HEK293 (cell line): ENCODE measurements at regions not wholly inside any gene's neighbourhood (a gene's known extent, or its start where the extent isn't known, plus 50 kb on each side); places are given as distances from the start of the nearest gene placed in this dataset.

Experiments
- CTCF ChIA-PET: fragments of 350-600 bp; formaldehyde crosslinking; extraction: SDS; loops from one replicate; lab custom pipeline; 2021; ENCODE audit warnings: antibody characterized with exemption; lab: Yijun Ruan, JAX
- POLR2A ChIA-PET: fragments of 300-600 bp; formaldehyde crosslinking; extraction: SDS; loops from one replicate; lab custom pipeline; 2020; ENCODE audit warnings: antibody characterized with exemption, inconsistent platforms; lab: Yijun Ruan, JAX
- H3K27ac ChIP-seq: fragments of 200-500 bp; sonication (Bioruptor generic); 2 replicates; pipeline ENCODE4 v1.5.1; 2014; ENCODE audit warnings: low read depth, low read length, control low read depth, inconsistent platforms; ENCODE audit errors: extremely low read depth
- H3K36me3 ChIP-seq, 2 experiments: fragments of 200-500 bp in 1 of 2; sonication (Bioruptor generic) in 1 of 2; 1 replicate in 1 of 2; 2 replicates in 1 of 2; pipeline ENCODE4 v1.5.1; 2014 to 2017; ENCODE audit warnings: inconsistent platforms in 2 of 2, low read length in 2 of 2; ENCODE audit not compliant: control insufficient read depth in 2 of 2, insufficient read depth in 1 of 2
- H3K4me1 ChIP-seq: fragments of 200-500 bp; sonication (Bioruptor generic); 2 replicates; pipeline ENCODE4 v1.5.1; 2014; ENCODE audit warnings: mild to moderate bottlenecking, low read length, inconsistent platforms; ENCODE audit not compliant: control insufficient read depth, insufficient read depth
- H3K4me3 ChIP-seq: 2 replicates; pipeline ENCODE4 v1.5.1; 2011; ENCODE audit warnings: low read depth, mild to moderate bottlenecking, control low read depth, low read length, moderate library complexity
- H3K9me3 ChIP-seq: fragments of 200-500 bp; sonication (Bioruptor generic); 2 replicates; pipeline ENCODE4 v1.5.1; 2014; ENCODE audit warnings: low read depth, low read length, inconsistent platforms; ENCODE audit not compliant: control insufficient read depth, insufficient read depth
- HOXC10 ChIP-seq: sonication (generic); formaldehyde crosslinking; IDR thresholded peaks from 2 replicates; pipeline ENCODE4 v1.8.1; 2023; ENCODE audit warnings: mild to moderate bottlenecking, missing genetic modification reagents
- KLF16 ChIP-seq: fragments of 450-650 bp; formaldehyde crosslinking; IDR thresholded peaks from 2 replicates; pipeline ENCODE4 v1.5.1; 2017; ENCODE audit warnings: missing biosample characterization, missing genetic modification characterization
- KLF8 ChIP-seq: fragments of 450-650 bp; formaldehyde crosslinking; IDR thresholded peaks from 2 replicates; pipeline ENCODE4 v1.5.1; 2016; ENCODE audit warnings: missing biosample characterization, missing genetic modification characterization
- PBX3 ChIP-seq: sonication (generic); formaldehyde crosslinking; IDR thresholded peaks from 2 replicates; pipeline ENCODE4 v1.8.1; 2022; ENCODE audit warnings: mild to moderate bottlenecking, moderate library complexity, missing genetic modification reagents
- REPIN1 ChIP-seq: fragments of 450-650 bp; formaldehyde crosslinking; IDR thresholded peaks from 2 replicates; pipeline ENCODE4 v1.5.1; 2017; ENCODE audit warnings: missing biosample characterization, missing genetic modification characterization, low read depth
- YY1 ChIP-seq: fragments of 450-650 bp; formaldehyde crosslinking; IDR thresholded peaks from 2 replicates; pipeline ENCODE4 v1.5.1; 2018; ENCODE audit warnings: missing biosample characterization, missing genetic modification characterization
- ZBTB49 ChIP-seq: fragments of 450-650 bp; formaldehyde crosslinking; IDR thresholded peaks from 2 replicates; pipeline ENCODE4 v1.5.1; 2016; ENCODE audit warnings: missing biosample characterization, missing genetic modification characterization, low read depth
- ZFP37 ChIP-seq: fragments of 450-650 bp; formaldehyde crosslinking; IDR thresholded peaks from 2 replicates; pipeline ENCODE4 v1.5.1; 2016; ENCODE audit warnings: missing biosample characterization, missing genetic modification characterization
- ZNF132 ChIP-seq: fragments of 450-650 bp; formaldehyde crosslinking; IDR thresholded peaks from 2 replicates; pipeline ENCODE4 v1.5.1; 2017; ENCODE audit warnings: missing biosample characterization, missing genetic modification characterization, borderline replicate concordance
- ZNF175 ChIP-seq: fragments of 450-650 bp; formaldehyde crosslinking; IDR thresholded peaks from 2 replicates; pipeline ENCODE4 v1.5.1; 2016; ENCODE audit warnings: missing biosample characterization, missing genetic modification characterization
- ZNF292 ChIP-seq: fragments of 450-650 bp; formaldehyde crosslinking; IDR thresholded peaks from 2 replicates; pipeline ENCODE4 v1.5.1; 2016; ENCODE audit warnings: low read depth, missing biosample characterization, missing genetic modification characterization, borderline replicate concordance
- ZNF341 ChIP-seq: fragments of 450-650 bp; formaldehyde crosslinking; IDR thresholded peaks from 2 replicates; pipeline ENCODE4; 2016; ENCODE audit warnings: low read depth, missing biosample characterization, missing genetic modification characterization
- ZNF354C ChIP-seq: fragments of 450-650 bp; formaldehyde crosslinking; IDR thresholded peaks from 2 replicates; pipeline ENCODE4 v1.5.1; 2016; ENCODE audit warnings: missing biosample characterization, missing genetic modification characterization, low read depth, borderline replicate concordance
- ZNF362 ChIP-seq: fragments of 450-650 bp; formaldehyde crosslinking; IDR thresholded peaks from 2 replicates; pipeline ENCODE4 v1.5.1; 2016; ENCODE audit warnings: missing biosample characterization, missing genetic modification characterization
- ZNF404 ChIP-seq: fragments of 450-650 bp; formaldehyde crosslinking; IDR thresholded peaks from 2 replicates; pipeline ENCODE4 v1.5.1; 2017; ENCODE audit warnings: missing biosample characterization, missing genetic modification characterization
- ZNF416 ChIP-seq: fragments of 450-650 bp; formaldehyde crosslinking; IDR thresholded peaks from 2 replicates; pipeline ENCODE4 v1.5.1; 2016; ENCODE audit warnings: missing biosample characterization, missing genetic modification characterization
- ZNF518A ChIP-seq: fragments of 450-650 bp; formaldehyde crosslinking; conservative IDR thresholded peaks from 2 replicates; pipeline ENCODE4 v1.5.1; 2016; ENCODE audit warnings: low read depth, missing biosample characterization, missing genetic modification characterization
- ZNF670 ChIP-seq: fragments of 450-650 bp; formaldehyde crosslinking; IDR thresholded peaks from 2 replicates; pipeline ENCODE4 v1.5.1; 2016; ENCODE audit warnings: missing biosample characterization, missing genetic modification characterization, low read depth
- ZSCAN23 ChIP-seq: fragments of 450-650 bp; formaldehyde crosslinking; IDR thresholded peaks from 2 replicates; pipeline ENCODE4 v1.5.1; 2016; ENCODE audit warnings: missing biosample characterization, missing genetic modification characterization
- TF ChIP-seq, protein P1 (sequence below): fragments of 450-650 bp; IDR thresholded peaks from 2 replicates; pipeline ENCODE4 v1.5.1; 2018; ENCODE audit warnings: missing biosample characterization, mild to moderate bottlenecking, missing genetic modification characterization
- TF ChIP-seq, protein P2 (sequence below): fragments of 450-650 bp; formaldehyde crosslinking; IDR thresholded peaks from 2 replicates; pipeline ENCODE4 v1.5.1; 2016; ENCODE audit warnings: missing biosample characterization, missing genetic modification characterization

- no peaks in the 10 kb centered on the region for H3K9me3 ChIP-seq
- POLR2A ChIA-PET = no interaction called here
- CTCF ChIA-PET = no interaction called here
- TF ChIP-seq ZNF404 (tag by site-specific recombination) (no peak), ZSCAN23 (tag by site-specific recombination) (no peak), KLF16 (tag by site-specific recombination) (no peak), PBX3 (CRISPR knock-in tag) (no peak), YY1 (no peak), ZNF292 (no peak), HOXC10 (CRISPR knock-in tag) (no peak), ZNF175 (tag by site-specific recombination) (no peak), KLF8 (tag by site-specific recombination) (no peak), ZBTB49 (tag by site-specific recombination) (no peak), ZNF362 (tag by site-specific recombination) (no peak), ZFP37 (tag by site-specific recombination) (no peak), ZNF132 (tag by site-specific recombination) (no peak), ZNF354C (tag by site-specific recombination) (no peak), REPIN1 (tag by site-specific recombination) (no peak)
- TF ChIP-seq, protein P1, sequence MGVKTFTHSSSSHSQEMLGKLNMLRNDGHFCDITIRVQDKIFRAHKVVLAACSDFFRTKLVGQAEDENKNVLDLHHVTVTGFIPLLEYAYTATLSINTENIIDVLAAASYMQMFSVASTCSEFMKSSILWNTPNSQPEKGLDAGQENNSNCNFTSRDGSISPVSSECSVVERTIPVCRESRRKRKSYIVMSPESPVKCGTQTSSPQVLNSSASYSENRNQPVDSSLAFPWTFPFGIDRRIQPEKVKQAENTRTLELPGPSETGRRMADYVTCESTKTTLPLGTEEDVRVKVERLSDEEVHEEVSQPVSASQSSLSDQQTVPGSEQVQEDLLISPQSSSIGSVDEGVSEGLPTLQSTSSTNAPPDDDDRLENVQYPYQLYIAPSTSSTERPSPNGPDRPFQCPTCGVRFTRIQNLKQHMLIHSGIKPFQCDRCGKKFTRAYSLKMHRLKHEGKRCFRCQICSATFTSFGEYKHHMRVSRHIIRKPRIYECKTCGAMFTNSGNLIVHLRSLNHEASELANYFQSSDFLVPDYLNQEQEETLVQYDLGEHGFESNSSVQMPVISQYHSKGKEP (tag by site-specific recombination) = no peak
- no peak overlapping the region for H3K4me3 ChIP-seq
- H3K4me1 ChIP-seq = no peaks in the 10 kb centered on the region
- no peaks in the 10 kb centered on the region for H3K36me3 ChIP-seq
- no peak overlapping the region for H3K27ac ChIP-seq
Observed at GRCh38 chr5:163645421-163646416, 140.3 kb downstream of the MAT2B start.

GRCh38 chr5:163649514-163649913, 144.1 kb downstream of the MAT2B start:
- Histone ChIP-seq H3K9me3 (no peaks in the 10 kb centered on the region), H3K27ac (no peak overlapping the region), H3K4me3 (no peak overlapping the region), H3K4me1 (no peaks in the 10 kb centered on the region), H3K36me3 (no peaks in the 10 kb centered on the region)
- CTCF ChIA-PET = interaction anchor here (0.7 kb wide), 1 partner anchor 67 kb away, joined by 3 read pairs; no protein-coding TSS in a partner anchor
- POLR2A ChIA-PET = no interaction called here
- TF ChIP-seq ZNF416 (tag by site-specific recombination) (no peak), ZNF670 (tag by site-specific recombination) (no peak), ZNF341 (tag by site-specific recombination) (no peak), ZNF518A (tag by site-specific recombination) (no peak)
- TF ChIP-seq, protein P2, sequence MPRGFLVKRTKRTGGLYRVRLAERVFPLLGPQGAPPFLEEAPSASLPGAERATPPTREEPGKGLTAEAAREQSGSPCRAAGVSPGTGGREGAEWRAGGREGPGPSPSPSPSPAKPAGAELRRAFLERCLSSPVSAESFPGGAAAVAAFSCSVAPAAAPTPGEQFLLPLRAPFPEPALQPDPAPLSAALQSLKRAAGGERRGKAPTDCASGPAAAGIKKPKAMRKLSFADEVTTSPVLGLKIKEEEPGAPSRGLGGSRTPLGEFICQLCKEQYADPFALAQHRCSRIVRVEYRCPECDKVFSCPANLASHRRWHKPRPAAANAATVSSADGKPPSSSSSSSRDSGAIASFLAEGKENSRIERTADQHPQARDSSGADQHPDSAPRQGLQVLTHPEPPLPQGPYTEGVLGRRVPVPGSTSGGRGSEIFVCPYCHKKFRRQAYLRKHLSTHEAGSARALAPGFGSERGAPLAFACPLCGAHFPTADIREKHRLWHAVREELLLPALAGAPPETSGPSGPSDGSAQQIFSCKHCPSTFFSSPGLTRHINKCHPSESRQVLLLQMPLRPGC (tag by site-specific recombination) = no peak
